Caco-2 (cell line): ENCODE measurements at regions not wholly inside any gene's neighbourhood (a gene's known extent, or its start where the extent isn't known, plus 50 kb on each side); places are given as distances from the start of the nearest gene placed in this dataset.

Experiments used
- BruUV-seq: library from RNA; stranded (reverse); fragments of 400-500 nt; replicated peaks from 2 replicates; lab custom pipeline; 2021; lab: Mats Ljungman, UMichigan
- CTCF ChIA-PET: fragments of 300-600 bp; sonication (Branson Sonifier 250); formaldehyde crosslinking; loops from one replicate; lab custom pipeline; 2022; ENCODE audit warnings: antibody characterized with exemption; lab: Charles Lee
- POLR2A ChIA-PET: fragments of 300-600 bp; sonication (Branson Sonifier 250); formaldehyde crosslinking; loops from one replicate; lab custom pipeline; 2022; ENCODE audit warnings: antibody characterized with exemption; lab: Charles Lee
- DNase-seq, 2 experiments: peaks; one replicate each; pipeline versions ENCODE4 v3.0.0 to v3.0.0-alpha.2; 2020 to 2022
- H3K27me3 ChIP-seq: replicated peaks from 2 replicates; pipeline ENCODE4 v1.6.0; 2011; ENCODE audit warnings: low read length; ENCODE audit not compliant: control insufficient read depth, insufficient read depth
- H3K36me3 ChIP-seq: 2 replicates; pipeline ENCODE4 v1.5.1; 2011; ENCODE audit warnings: low read length; ENCODE audit not compliant: control insufficient read depth, insufficient read depth
- H3K4me1 ChIP-seq: fragments of 250-450 bp; sonication (Bioruptor Pico); 2 replicates; pipeline ENCODE4 v1.5.1; 2020; ENCODE audit warnings: mild to moderate bottlenecking
- H3K4me3 ChIP-seq: 2 replicates; pipeline ENCODE4 v1.5.1; 2011; ENCODE audit warnings: low read depth, mild to moderate bottlenecking, control low read depth, low read length
- H3K9me3 ChIP-seq: fragments of 250-450 bp; sonication (Bioruptor Pico); 2 replicates; pipeline ENCODE4 v1.5.1; 2020; ENCODE audit warnings: mild to moderate bottlenecking, moderate library complexity
- H3K27ac Mint-ChIP-seq: one replicate; pipeline ENCODE4 v1.8.0; 2022; ENCODE audit warnings: mixed read lengths; ENCODE audit not compliant: unreplicated experiment
- H3K27me3 Mint-ChIP-seq: one replicate; pipeline ENCODE4 v1.8.0; 2022; ENCODE audit warnings: mixed read lengths; ENCODE audit not compliant: insufficient read depth, unreplicated experiment
- H3K36me3 Mint-ChIP-seq: one replicate; pipeline ENCODE4 v1.8.0; 2022; ENCODE audit warnings: mild to moderate bottlenecking, mixed read lengths; ENCODE audit not compliant: insufficient read depth, unreplicated experiment
- H3K4me1 Mint-ChIP-seq: one replicate; pipeline ENCODE4 v1.8.0; 2022; ENCODE audit warnings: low read depth, mixed read lengths; ENCODE audit not compliant: unreplicated experiment
- H3K4me3 Mint-ChIP-seq: one replicate; pipeline ENCODE4 v1.8.0; 2022; ENCODE audit warnings: mild to moderate bottlenecking, moderate library complexity, mixed read lengths; ENCODE audit not compliant: unreplicated experiment
- H3K9me3 Mint-ChIP-seq: one replicate; pipeline ENCODE4 v1.8.0; 2022; ENCODE audit warnings: mixed read lengths; ENCODE audit not compliant: unreplicated experiment
- intact Hi-C: fragments of 100-400 bp; cut with micrococcal nuclease; formaldehyde crosslinking; loops from one replicate; pipeline ENCODE4 v1.10.0; 2022; ENCODE audit not compliant: unreplicated experiment
- TF ChIP-seq, protein P1 (sequence below), 2 experiments: fragments of 200-600 bp in 1 of 2; IDR thresholded peaks; 1 replicate in 1 of 2; 2 replicates in 1 of 2; pipeline versions ENCODE4 v1.5.1 to v1.8.0; 2011 to 2022; ENCODE audit warnings: antibody characterized with exemption in 1 of 2, control low read depth in 1 of 2, inconsistent platforms in 1 of 2, low read depth in 1 of 2, low read length in 1 of 2, mild to moderate bottlenecking in 1 of 2, moderate library complexity in 1 of 2; ENCODE audit not compliant: insufficient read depth in 1 of 2, severe bottlenecking in 1 of 2, unreplicated experiment in 1 of 2

DNA sequence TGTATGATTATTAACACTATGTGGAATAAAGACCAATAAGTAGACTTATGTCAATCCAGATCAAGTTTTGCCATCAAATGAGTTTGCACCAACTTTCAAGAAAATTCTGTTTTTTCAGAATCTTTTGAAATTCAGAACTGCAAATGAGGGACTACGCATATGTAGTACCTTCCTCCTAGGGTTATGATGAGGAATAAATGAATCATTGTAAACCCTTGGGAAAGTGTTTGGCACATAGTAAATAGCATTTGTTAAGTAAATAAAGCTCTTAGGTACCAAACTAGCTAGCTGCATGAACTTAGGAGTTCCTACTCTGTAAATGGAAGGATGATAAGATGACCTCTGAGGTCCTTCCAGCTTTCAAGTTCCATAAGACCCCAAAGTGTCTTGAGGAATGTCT lies 242.6 kb upstream of the SETMAR start:
- TF ChIP-seq, protein P1, sequence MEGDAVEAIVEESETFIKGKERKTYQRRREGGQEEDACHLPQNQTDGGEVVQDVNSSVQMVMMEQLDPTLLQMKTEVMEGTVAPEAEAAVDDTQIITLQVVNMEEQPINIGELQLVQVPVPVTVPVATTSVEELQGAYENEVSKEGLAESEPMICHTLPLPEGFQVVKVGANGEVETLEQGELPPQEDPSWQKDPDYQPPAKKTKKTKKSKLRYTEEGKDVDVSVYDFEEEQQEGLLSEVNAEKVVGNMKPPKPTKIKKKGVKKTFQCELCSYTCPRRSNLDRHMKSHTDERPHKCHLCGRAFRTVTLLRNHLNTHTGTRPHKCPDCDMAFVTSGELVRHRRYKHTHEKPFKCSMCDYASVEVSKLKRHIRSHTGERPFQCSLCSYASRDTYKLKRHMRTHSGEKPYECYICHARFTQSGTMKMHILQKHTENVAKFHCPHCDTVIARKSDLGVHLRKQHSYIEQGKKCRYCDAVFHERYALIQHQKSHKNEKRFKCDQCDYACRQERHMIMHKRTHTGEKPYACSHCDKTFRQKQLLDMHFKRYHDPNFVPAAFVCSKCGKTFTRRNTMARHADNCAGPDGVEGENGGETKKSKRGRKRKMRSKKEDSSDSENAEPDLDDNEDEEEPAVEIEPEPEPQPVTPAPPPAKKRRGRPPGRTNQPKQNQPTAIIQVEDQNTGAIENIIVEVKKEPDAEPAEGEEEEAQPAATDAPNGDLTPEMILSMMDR (IDR thresholded peaks at IDR 0.05; ENCODE audit: insufficient read depth in 1 of 2, low read depth in 1 of 2, low read length in 1 of 2, severe bottlenecking in 1 of 2, unreplicated experiment in 1 of 2): no peak
- intact Hi-C loops: no loop called here
- H3K27me3 ChIP-seq: no peaks in the 10 kb centered on the region
- Mint-ChIP-seq H3K4me3 (no peak overlapping the region), H3K9me3 (peaks cover 19% of the 10 kb centered on the region), H3K4me1 (peaks cover 21% of the 10 kb centered on the region), H3K36me3 (no peaks in the 10 kb centered on the region), H3K27me3 (no peaks in the 10 kb centered on the region), H3K27ac (no peak overlapping the region)
- peaks cover 7% of the 10 kb centered on the region; the same call in 1 of the 2 replicates for H3K9me3 ChIP-seq
- ChIA-PET CTCF (no interaction called here), POLR2A (no interaction called here)
- DNase-seq: no peak
- H3K4me3 ChIP-seq: no peak overlapping the region
- no TSS peak for BruUV-seq
- H3K36me3 ChIP-seq: no peaks in the 10 kb centered on the region
- peaks cover 15% of the 10 kb centered on the region for H3K4me1 ChIP-seq

DNA sequence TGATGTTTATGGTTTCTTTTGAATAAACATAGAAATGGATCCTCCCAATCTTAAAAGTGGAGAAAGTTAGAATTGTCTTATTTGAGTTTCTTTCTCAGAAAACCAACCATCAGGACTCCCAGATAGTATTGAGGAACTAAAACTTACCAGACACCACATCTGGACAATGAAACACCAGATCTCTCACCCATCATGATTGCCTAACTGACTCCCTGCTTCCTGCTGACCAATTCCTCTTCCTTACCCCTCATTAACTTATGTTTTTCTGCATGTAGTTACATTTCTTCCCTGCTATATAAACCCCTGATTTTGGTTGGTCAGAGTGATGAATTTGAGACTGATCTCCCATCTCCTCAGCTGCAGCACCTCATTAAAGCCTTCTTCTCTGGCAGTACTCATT lies 242.0 kb upstream of the SETMAR start:
- H3K4me1 ChIP-seq: peaks cover 15% of the 10 kb centered on the region
- Mint-ChIP-seq H3K9me3 (peaks cover 19% of the 10 kb centered on the region), H3K27me3 (no peaks in the 10 kb centered on the region), H3K36me3 (no peaks in the 10 kb centered on the region), H3K27ac (no peak overlapping the region), H3K4me1 (peaks cover 21% of the 10 kb centered on the region), H3K4me3 (no peak overlapping the region)
- ChIA-PET CTCF (no interaction called here), POLR2A (no interaction called here)
- TF ChIP-seq, protein P1 (IDR thresholded peaks at IDR 0.05; ENCODE audit: insufficient read depth in 1 of 2, low read depth in 1 of 2, low read length in 1 of 2, severe bottlenecking in 1 of 2, unreplicated experiment in 1 of 2): no peak
- no peaks in the 10 kb centered on the region for H3K27me3 ChIP-seq
- intact Hi-C loops: no loop called here
- no peak for DNase-seq
- no TSS peak for BruUV-seq
- H3K9me3 ChIP-seq: peaks cover 7% of the 10 kb centered on the region; the same call in 1 of the 2 replicates
- H3K4me3 ChIP-seq: no peak overlapping the region
- H3K36me3 ChIP-seq: no peaks in the 10 kb centered on the region

DNA sequence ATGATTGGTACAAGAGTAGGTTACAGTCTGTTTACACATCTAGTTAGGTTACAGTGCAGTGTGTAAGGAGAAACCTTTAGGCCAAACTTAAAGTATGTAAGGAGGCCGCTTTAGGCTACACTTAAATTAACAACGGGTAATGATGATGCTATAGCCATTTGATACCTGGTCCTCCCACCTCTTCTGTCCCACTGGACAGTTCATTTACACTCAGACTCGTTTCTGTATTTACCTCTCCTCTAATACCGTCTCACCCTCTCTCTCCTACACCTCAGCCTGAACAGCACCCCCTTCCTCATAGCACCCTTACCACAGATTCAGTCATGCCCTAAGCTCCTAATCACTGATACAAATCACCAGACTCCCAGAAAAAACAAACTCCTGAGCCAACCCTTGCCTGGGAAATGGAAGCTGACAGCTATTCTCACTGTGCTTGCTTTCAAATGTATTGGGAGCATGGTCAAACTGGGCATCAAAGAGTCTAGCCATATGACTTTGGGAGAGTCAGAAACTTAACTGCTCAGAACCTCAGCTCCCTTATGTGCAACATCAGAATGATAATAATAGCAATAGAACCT lies 241.3 kb upstream of the SETMAR start:
- no peak for DNase-seq

More for the DNA sequence above, 241.3 kb upstream of the SETMAR start:
- Mint-ChIP-seq H3K4me1 (peaks cover 21% of the 10 kb centered on the region), H3K27me3 (no peaks in the 10 kb centered on the region), H3K27ac (no peak overlapping the region), H3K9me3 (peaks cover 19% of the 10 kb centered on the region), H3K4me3 (no peak overlapping the region), H3K36me3 (no peaks in the 10 kb centered on the region)
- peaks cover 15% of the 10 kb centered on the region for H3K4me1 ChIP-seq
- peaks cover 7% of the 10 kb centered on the region; the same call in 1 of the 2 replicates for H3K9me3 ChIP-seq
- no peaks in the 10 kb centered on the region for H3K27me3 ChIP-seq
- POLR2A ChIA-PET: no interaction called here
- CTCF ChIA-PET: no interaction called here
- H3K36me3 ChIP-seq: no peaks in the 10 kb centered on the region
- BruUV-seq: no TSS peak
- intact Hi-C loops: no loop called here
- no peak overlapping the region for H3K4me3 ChIP-seq
- TF ChIP-seq, protein P1 (IDR thresholded peaks at IDR 0.05; ENCODE audit: insufficient read depth in 1 of 2, low read depth in 1 of 2, low read length in 1 of 2, severe bottlenecking in 1 of 2, unreplicated experiment in 1 of 2): no peak
